Left renal cortex interstitium (tissue), 4 donors: ENCODE measurements at regions not wholly inside any gene's neighbourhood (a gene's known extent, or its start where the extent isn't known, plus 50 kb on each side); places are given as distances from the start of the nearest gene placed in this dataset.
"Not testable (repeated sequence)": the region's sequence is repeated elsewhere in the genome, so short reads cannot be mapped to it uniquely, and the experiment has no call there.

Experiments
- DNase-seq, 4 donors: peaks; one replicate each; pipeline ENCODE4 v3.0.0-alpha.2; 2013; ENCODE audit warnings: low read depth in 4 of 4, low spot score in 2 of 4, missing footprints in 1 of 4

DNA sequence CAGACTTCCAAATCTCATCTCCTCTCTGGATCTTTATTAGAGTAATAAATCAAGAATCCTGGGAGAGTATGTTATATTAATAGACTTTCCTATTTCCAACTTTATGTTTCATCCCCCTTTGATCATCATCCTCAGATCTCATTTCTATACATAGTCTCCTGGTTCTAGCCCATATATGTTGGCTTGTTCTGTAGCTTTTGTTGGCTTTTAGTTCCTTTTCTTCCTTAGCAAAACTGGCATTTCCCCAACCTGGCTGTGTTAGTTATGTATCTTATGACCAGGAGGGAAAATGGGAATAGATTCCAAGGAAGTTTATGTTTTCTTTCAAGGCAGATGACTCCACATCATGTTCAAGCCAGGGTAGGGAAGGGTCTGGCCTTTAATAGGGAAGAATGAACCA is 2464.5 kb downstream of the PCDH9 start:
- no peak for DNase-seq

- no peak for DNase-seq
Measured at GRCh38 chr13:64758521-64759244, 2471.5 kb downstream of the PCDH9 start.

DNA sequence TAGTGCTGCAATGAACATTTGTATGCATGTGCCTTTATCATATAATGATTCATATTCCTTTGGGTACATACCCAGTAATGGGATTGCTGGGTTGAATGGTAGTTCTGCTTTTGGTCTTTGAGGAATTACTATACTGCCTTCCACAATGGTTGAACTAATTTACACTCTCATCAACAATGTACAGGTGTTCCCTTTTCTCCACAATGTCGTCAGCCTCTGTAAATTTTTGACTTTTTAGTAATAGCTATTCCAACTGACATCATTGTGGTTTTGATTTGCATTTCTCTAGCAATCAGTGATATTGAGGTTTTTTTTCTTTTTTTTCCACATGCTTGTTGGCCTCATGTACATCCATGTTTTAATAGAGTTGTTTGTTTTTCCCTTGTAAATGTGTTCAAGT is 2473.5 kb downstream of the PCDH9 start:
- no peak for DNase-seq

- no peak for DNase-seq
Measured at GRCh38 chr13:64755961-64756360, 2474.2 kb downstream of the PCDH9 start.

DNA sequence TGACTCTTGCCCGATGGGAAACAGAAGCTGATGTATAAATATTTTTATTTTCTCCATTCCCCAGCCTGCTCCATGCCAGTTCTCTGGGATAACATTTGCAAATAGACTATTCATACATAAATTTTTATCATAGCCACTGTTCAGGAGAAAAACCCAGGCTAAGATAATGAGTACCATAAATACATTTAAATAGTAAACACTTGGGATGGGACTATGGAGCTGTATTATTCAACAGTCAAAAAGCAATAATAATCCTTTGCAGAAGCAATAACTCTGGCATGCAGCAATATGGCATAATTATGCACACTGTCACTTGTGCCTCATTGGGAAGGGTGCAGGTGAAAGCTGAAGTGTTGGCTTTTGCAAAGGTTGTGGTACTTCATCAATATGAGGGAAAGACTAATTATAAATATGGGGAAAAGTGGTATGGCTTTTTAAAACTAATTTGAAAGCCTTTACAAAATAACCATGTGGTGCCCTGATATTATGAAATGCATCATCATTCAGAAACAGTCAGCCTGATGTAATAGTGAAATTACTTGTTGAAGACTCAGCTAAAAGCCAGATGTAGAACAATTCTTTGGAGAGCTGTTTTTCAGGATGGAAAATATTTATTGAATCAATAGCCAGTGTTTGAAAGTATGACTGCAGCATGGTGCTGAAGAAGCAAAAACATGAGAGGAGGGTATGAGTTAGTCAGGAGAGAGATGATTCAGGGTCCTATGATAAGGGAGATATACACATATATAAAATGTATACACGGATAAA is 2476.7 kb downstream of the PCDH9 start:
- no peak for DNase-seq

DNA sequence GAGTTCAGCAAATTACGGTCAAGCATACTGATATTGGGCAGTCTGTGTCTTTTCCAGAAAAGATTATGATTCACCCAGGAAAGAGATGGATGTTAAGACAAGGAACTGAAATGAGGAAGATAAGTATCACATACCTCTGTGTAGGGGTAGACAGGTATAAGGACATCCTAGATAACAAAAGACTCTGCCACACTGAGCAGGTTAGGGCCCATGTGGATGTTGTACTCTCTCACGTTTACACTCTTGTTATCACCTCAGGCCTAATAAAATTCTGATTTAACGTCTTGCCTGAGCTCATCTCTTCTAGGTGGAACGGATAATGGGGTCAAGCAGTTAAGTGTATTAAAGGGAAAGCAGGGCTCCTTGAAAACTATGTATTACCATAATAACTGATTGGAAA is 2480.8 kb downstream of the PCDH9 start:
- no peak for DNase-seq

DNA sequence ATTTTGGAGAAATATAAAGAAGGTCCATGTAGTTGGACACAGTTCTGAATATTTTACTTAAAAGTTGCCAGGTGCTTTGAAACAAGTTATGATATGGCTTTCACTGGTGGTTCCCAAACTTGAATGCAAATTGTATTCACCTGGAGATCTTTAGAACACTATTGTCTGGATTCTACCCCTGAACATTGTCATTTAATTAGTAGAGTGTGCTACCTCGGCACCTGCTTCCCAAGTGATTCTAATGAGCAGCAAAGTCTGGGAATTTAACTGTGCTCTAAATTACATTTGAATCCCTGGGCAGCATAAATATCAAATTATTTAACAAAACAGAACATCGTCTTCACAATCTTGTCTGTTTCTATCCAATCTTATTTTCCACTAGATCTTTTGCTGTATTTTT is 2483.3 kb downstream of the PCDH9 start:
- no peak for DNase-seq

DNA sequence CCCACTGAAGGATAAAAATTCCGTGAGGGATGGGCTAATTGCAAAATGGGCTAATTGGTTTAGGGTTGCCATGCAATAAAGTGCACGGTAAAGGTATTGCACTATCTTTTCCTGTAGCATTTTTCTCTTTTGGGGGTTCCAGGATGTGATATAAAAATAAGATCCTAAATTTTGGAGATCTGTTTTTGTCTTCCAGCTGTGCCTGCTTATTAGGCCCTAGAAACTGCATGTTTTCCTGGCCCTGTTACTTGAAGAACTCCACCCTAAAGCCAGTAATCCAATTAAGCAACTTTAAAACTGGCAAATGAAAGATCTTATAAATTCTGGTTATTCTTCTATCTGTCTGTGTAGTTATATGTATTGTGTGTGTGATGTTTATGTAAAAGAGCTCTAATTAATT is 2489.6 kb downstream of the PCDH9 start:
- no peak for DNase-seq

DNA sequence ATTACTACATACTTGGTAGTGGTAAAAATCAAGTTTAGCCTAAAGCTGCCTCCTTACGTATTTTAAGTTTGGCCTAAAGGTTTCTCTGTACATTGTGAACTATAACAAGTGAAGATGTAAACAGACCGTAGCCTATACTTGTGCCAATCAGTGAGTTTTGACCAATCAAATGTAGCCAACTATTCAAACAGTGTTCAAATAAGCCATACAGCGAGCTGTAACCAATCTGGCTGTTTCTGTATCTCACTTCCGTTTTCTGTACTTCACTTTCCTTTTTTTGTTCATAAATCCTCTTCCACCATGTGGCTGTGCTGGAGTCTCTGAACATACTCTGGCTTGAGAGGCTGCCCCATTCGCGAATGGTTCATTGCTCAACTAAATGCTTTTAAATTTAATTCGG is 2504.6 kb downstream of the PCDH9 start:
- no peak for DNase-seq

- DNase-seq: no peak
Measured at GRCh38 chr13:64723724-64724123, 2506.4 kb downstream of the PCDH9 start.

- no peak for DNase-seq
Measured at GRCh38 chr13:64718116-64718515, 2512.0 kb downstream of the PCDH9 start.

- DNase-seq: no peak
Measured at GRCh38 chr13:64716936-64717335, 2513.2 kb downstream of the PCDH9 start.

- no peak for DNase-seq
Measured at GRCh38 chr13:64709079-64709478, 2521.1 kb downstream of the PCDH9 start.

GRCh38 chr13:64704121-64704649 is 2526.0 kb downstream of the PCDH9 start:
- no peak for DNase-seq

DNA sequence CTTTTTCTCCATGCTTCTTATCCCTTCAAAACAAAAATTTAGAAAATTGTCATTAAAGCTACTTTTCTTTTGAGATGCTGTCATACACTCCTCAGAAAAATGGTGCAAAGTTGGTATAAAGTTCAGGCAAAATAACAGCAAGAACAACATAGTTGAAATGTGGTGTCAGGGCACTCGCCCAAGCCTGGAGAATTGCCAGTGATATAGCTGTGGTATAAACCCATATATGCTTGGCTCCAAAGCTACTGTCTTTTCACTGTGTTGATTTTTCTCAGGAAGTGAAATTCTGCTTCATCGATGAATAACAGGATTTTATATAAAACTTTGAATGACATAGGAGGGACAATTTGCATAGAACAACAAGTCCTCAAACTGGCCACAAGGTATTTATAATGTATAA is 2532.9 kb downstream of the PCDH9 start:
- DNase-seq: no peak

DNA sequence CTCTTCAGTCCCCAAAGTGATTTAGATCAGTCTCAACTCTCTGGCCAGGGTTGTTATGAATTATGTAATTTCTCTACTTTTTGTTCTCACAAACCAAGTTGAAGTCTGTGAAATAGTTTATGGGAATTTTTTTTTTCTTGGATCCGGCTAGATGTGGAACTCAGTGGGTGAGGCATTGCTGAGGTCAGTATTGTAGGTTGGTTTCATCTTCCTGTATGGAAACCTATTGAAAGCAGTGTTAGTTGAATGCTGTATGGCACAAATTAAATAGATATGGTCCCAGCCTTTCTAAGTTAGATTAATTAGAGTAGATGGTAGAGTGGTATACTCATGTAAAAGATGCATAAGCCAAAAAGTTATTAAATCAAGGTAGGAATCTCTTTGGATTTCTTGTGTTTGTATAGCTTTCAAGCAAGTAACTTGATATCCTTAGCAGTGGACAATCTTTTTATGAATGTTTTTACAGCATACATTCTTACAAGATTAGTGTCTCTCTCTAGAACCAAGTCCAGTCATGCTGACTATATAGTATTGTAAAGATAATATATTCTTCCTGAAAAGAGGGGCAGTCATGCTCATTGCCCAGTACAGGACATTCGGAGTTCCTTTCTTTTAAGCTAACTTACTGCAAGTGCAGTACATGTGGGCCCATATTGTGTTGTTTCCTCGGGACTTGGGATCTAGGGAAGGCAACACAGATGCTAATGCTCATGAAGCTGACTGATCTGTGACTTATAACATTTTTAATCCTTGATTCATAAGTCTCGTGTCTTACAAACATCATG is 2541.1 kb downstream of the PCDH9 start:
- no peak for DNase-seq

GRCh38 chr13:64686536-64686935 is 2543.6 kb downstream of the PCDH9 start:
- DNase-seq: not testable (repeated sequence)

GRCh38 chr13:64684685-64685431 is 2545.3 kb downstream of the PCDH9 start:
- DNase-seq: no peak

GRCh38 chr13:64684108-64684507 is 2546.0 kb downstream of the PCDH9 start:
- DNase-seq: no peak

- no peak for DNase-seq
Measured at GRCh38 chr13:64680739-64681138, 2549.4 kb downstream of the PCDH9 start.
